HepG2 (cell line): ENCODE measurements at regions not wholly inside any gene's neighbourhood (a gene's known extent, or its start where the extent isn't known, plus 50 kb on each side); places are given as distances from the start of the nearest gene placed in this dataset.

Source experiments
- ATAC-seq: fragments of 200-7000 bp; cut with Tn5 transposase; 3 replicates; pipeline ENCODE4 v1.9.1; 2020; ENCODE audit warnings: mild to moderate bottlenecking, moderate library complexity
- BruUV-seq: library from RNA; stranded (reverse); fragments of 400-500 nt; replicated peaks from 2 replicates; lab custom pipeline; 2021; lab: Mats Ljungman, UMichigan
- CTCF ChIA-PET: fragments of 300-600 bp; formaldehyde crosslinking; extraction: SDS; loops from one replicate; lab custom pipeline; 2021; ENCODE audit warnings: low total read pairs, inconsistent platforms, low intra/inter-chr PET ratio; lab: Yijun Ruan, JAX
- POLR2A ChIA-PET: fragments of 350-600 bp; sonication (Branson Sonifier 250); formaldehyde crosslinking; loops from one replicate; lab custom pipeline; 2020; ENCODE audit warnings: antibody characterized with exemption, inconsistent platforms; lab: Yijun Ruan, JAX
- DNase-seq: peaks from one replicate; pipeline ENCODE4 v3.0.0-alpha.2; 2015; ENCODE audit warnings: low spot score
- FAIRE-seq: peaks from 3 replicates; lab custom pipeline; 2011; peaks lifted over from hg19 to GRCh38; lab: Jason Lieb, UNC
- H2AFZ ChIP-seq: one replicate; pipeline ENCODE4 v1.6.1; 2011; ENCODE audit warnings: low read length, inconsistent platforms
- H3K27ac ChIP-seq: fragments of 300-600 bp; 3 replicates; pipeline ENCODE4 v1.8.0; 2011; ENCODE audit warnings: mixed run types, mild to moderate bottlenecking, mixed read lengths, low read length, inconsistent platforms; ENCODE audit not compliant: insufficient read depth; ENCODE audit errors: extremely low read length
- H3K27me3 ChIP-seq, 2 experiments: fragments of 200-600 bp in 1 of 2; 2 replicates in 1 of 2; 3 replicates in 1 of 2; pipeline versions ENCODE4 v1.6.0 to v1.8.0; 2011; ENCODE audit warnings: low read length in 2 of 2, mild to moderate bottlenecking in 2 of 2, moderate library complexity in 2 of 2, inconsistent platforms in 1 of 2; ENCODE audit not compliant: insufficient read depth in 2 of 2, control insufficient read depth in 1 of 2
- H3K36me3 ChIP-seq, 2 experiments: fragments of 200-600 bp in 1 of 2; replicated peaks in 1 of 2; 2 replicates in 1 of 2; 3 replicates in 1 of 2; pipeline versions ENCODE4 v1.5.1 to v1.8.0; 2011; ENCODE audit warnings: low read length in 2 of 2, inconsistent platforms in 1 of 2; ENCODE audit not compliant: insufficient read depth in 2 of 2, control insufficient read depth in 1 of 2
- H3K4me1 ChIP-seq: 2 replicates; pipeline ENCODE4 v1.5.1; 2012; ENCODE audit warnings: low read length, inconsistent platforms; ENCODE audit not compliant: insufficient read depth
- H3K4me2 ChIP-seq: 2 replicates; pipeline ENCODE4 v1.6.0; 2011; ENCODE audit warnings: low read depth, low read length, inconsistent platforms
- H3K4me3 ChIP-seq, 3 experiments: fragments of 200-600 bp in 1 of 3; sonication (generic), shearing (Covaris generic) in 1 of 3; replicated peaks in 1 of 3; 2 replicates each; pipeline ENCODE4 v1.5.1; 2011 to 2016; ENCODE audit warnings: low read length in 3 of 3, inconsistent platforms in 2 of 3, low read depth in 2 of 3, mild to moderate bottlenecking in 2 of 3, control low read depth in 1 of 3, mixed read lengths in 1 of 3; ENCODE audit not compliant: insufficient read depth in 1 of 3
- H3K79me2 ChIP-seq: one replicate; pipeline ENCODE4 v1.6.1; 2011; ENCODE audit warnings: low read length, inconsistent platforms; ENCODE audit not compliant: insufficient read depth
- H3K9ac ChIP-seq: 2 replicates; pipeline ENCODE4 v1.6.0; 2011; ENCODE audit warnings: mild to moderate bottlenecking, low read depth, low read length, inconsistent platforms; ENCODE audit not compliant: insufficient read depth
- H3K9me3 ChIP-seq: 2 replicates; pipeline ENCODE4 v1.5.1; 2012; ENCODE audit warnings: mild to moderate bottlenecking, low read length
- H4K20me1 ChIP-seq: 2 replicates; pipeline ENCODE4 v1.6.0; 2011; ENCODE audit warnings: inconsistent platforms, mild to moderate bottlenecking, low read length, moderate library complexity; ENCODE audit not compliant: insufficient read depth
- CEBPB ChIP-seq: IDR thresholded peaks from 2 replicates; pipeline ENCODE4 v1.6.1; 2011; ENCODE audit warnings: low read depth, low read length, improper control_type of control experiment, borderline replicate concordance
- FOXA1 ChIP-seq, 2 experiments: fragments of 450-650 bp in 1 of 2; sonication (generic) in 1 of 2; formaldehyde crosslinking in 1 of 2; IDR thresholded peaks; 2 replicates each; pipeline versions ENCODE4 v1.4.0 to v1.6.1; 2016 to 2020; ENCODE audit warnings: missing genetic modification reagents in 1 of 2
- FOXA3 ChIP-seq: IDR thresholded peaks from 2 replicates; pipeline ENCODE4 v1.6.1; 2016; ENCODE audit warnings: missing genetic modification reagents, missing compliant biosample characterization
- FOXP1 ChIP-seq, 2 experiments: fragments of 450-650 bp in 1 of 2; IDR thresholded peaks; 2 replicates each; pipeline ENCODE4 v1.6.1; 2017 to 2018; ENCODE audit warnings: antibody characterized with exemption in 1 of 2
- GATAD2A ChIP-seq: IDR thresholded peaks from 2 replicates; pipeline ENCODE4 v1.6.1; 2016
- HMG20A ChIP-seq: IDR thresholded peaks from 2 replicates; pipeline ENCODE4 v1.6.1; 2016; ENCODE audit warnings: borderline replicate concordance
- HMGA1 ChIP-seq: sonication (generic); formaldehyde crosslinking; conservative IDR thresholded peaks from 2 replicates; pipeline ENCODE4 v1.4.0; 2020; ENCODE audit warnings: missing genetic modification reagents
- HNF4A ChIP-seq: sonication (generic); formaldehyde crosslinking; IDR thresholded peaks from 2 replicates; pipeline ENCODE4 v1.4.0; 2020; ENCODE audit warnings: missing genetic modification reagents
- KLF6 ChIP-seq: IDR thresholded peaks from 2 replicates; pipeline ENCODE4 v1.8.0; 2016; ENCODE audit warnings: missing biosample characterization, missing genetic modification reagents
- KLF9 ChIP-seq: IDR thresholded peaks from 2 replicates; pipeline ENCODE4 v1.6.1; 2016; ENCODE audit warnings: low read depth
- NFIB ChIP-seq: sonication (generic); formaldehyde crosslinking; IDR thresholded peaks from 2 replicates; pipeline ENCODE4 v1.9.0; 2021; ENCODE audit warnings: missing genetic modification reagents, mild to moderate bottlenecking, borderline replicate concordance
- PHF20 ChIP-seq: sonication (generic); formaldehyde crosslinking; IDR thresholded peaks from 2 replicates; pipeline ENCODE4 v1.5.0; 2020; ENCODE audit warnings: mild to moderate bottlenecking, missing genetic modification reagents
- SMARCE1 ChIP-seq: fragments of 450-650 bp; IDR thresholded peaks from 2 replicates; pipeline ENCODE4 v1.6.1; 2017; ENCODE audit warnings: borderline replicate concordance
- TP53 ChIP-seq: sonication (generic); formaldehyde crosslinking; conservative IDR thresholded peaks from 2 replicates; pipeline ENCODE4 v1.4.0; 2020; ENCODE audit warnings: missing genetic modification reagents
- U2AF2 ChIP-seq: fragments of 200-400 bp; formaldehyde crosslinking; IDR thresholded peaks from 2 replicates; pipeline ENCODE4 v1.6.1; 2017; ENCODE audit warnings: low read depth, mild to moderate bottlenecking, low read length
- ZKSCAN5 ChIP-seq: sonication (generic); formaldehyde crosslinking; IDR thresholded peaks from 2 replicates; pipeline ENCODE4 v1.5.1; 2020; ENCODE audit warnings: mild to moderate bottlenecking, missing genetic modification reagents
- ZNF431 ChIP-seq: sonication (generic); formaldehyde crosslinking; IDR thresholded peaks from 2 replicates; pipeline ENCODE4 v1.9.0; 2022; ENCODE audit warnings: missing genetic modification reagents, low read depth, mild to moderate bottlenecking, borderline replicate concordance
- WGBS: methylation state at CpG from one replicate; pipeline ENCODE4 v1.1.6; 2017; ENCODE audit warnings: low lambda C conversion rate; 5-methylcytosine and 5-hydroxymethylcytosine counted together
- in situ Hi-C: cut with HindIII; loops from 2 replicates; pipeline ENCODE4 v1.10.0; 2017; ENCODE audit warnings: low pct_unique_long_range_greater_than_20kb; ENCODE audit not compliant: extremely low pct_ligation_motif_present
- intact Hi-C: fragments of 100-400 bp; cut with micrococcal nuclease; formaldehyde crosslinking; loops from one replicate; pipeline ENCODE4 v1.10.0; 2022; ENCODE audit not compliant: unreplicated experiment
- TF ChIP-seq, protein P1 (sequence below): sonication (generic); formaldehyde crosslinking; IDR thresholded peaks from 2 replicates; pipeline ENCODE4 v1.8.0; 2022; ENCODE audit warnings: mild to moderate bottlenecking, missing genetic modification reagents; ENCODE audit not compliant: insufficient replicate concordance

DNA sequence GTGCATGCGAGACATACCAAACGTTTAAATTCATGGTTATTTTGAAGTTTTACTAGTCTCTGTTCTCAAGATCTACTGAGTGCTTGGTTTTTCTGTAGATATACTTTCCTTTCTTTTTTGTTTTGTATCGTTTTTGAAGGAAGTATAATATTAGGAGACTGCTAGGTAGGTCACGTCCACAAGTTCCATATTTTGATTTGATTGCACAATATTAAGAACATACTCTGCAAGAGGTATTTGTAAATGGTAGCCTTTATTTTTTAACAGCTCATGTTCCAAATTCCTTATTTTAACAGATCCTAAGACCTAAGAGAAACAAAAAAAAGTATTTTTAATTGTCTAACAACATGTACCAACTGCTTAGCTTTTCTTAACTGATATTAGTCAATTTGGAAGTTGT is 156.7 kb downstream of the SERPINI1 start:
- in situ Hi-C loops: no loop called here
- Histone ChIP-seq H3K9ac (no peak overlapping the region), H3K4me1 (peaks cover 2% of the 10 kb centered on the region), H3K27me3 (no peaks in the 10 kb centered on the region), H3K4me3 (no peak overlapping the region), H3K27ac (no peak overlapping the region), H3K36me3 (no peaks in the 10 kb centered on the region), H3K9me3 (no peaks in the 10 kb centered on the region), H4K20me1 (no peaks in the 10 kb centered on the region), H3K4me2 (no peak overlapping the region), H2AFZ (no peak overlapping the region), H3K79me2 (no peaks in the 10 kb centered on the region)
- FAIRE-seq (no peak), ATAC-seq (no peak), DNase-seq (no peak)
- intact Hi-C loops: no loop called here
- CTCF ChIA-PET: no interaction called here
- no TSS peak for BruUV-seq
- POLR2A ChIA-PET: no interaction called here
- TF ChIP-seq CEBPB (peak; percentile 70), KLF6 (CRISPR knock-in tag) (no peak)
- TF ChIP-seq, all 625 proteins: peak for 1
- WGBS: 31% methylated on average over 4 of the region's 4 CpGs

DNA sequence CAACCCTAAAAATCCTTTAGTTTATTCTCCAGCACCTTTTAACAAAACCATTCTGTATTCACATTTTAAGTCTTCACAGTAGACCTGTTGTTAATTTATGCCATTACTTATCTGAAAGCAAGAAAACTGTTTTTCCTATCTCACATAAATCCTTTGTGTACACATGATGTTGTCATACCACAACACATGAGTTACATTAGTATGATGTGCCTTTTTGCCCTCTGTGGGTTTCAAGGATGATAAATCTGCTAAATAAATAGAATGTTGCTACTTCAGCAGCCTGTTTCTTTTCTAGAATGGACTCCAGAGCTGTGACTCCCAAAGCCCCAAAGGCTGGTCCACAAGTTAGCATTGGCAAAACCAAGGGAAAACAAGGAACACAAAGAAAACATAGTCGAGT is 151.6 kb downstream of the SERPINI1 start:
- Histone ChIP-seq H3K9me3 (no peaks in the 10 kb centered on the region), H3K9ac (no peak overlapping the region), H3K4me1 (peaks cover 12% of the 10 kb centered on the region), H3K4me2 (peak overlapping the region; percentile 6; the same call in 1 of the 2 replicates), H3K36me3 (no peaks in the 10 kb centered on the region), H3K4me3 (no peak overlapping the region), H4K20me1 (no peaks in the 10 kb centered on the region), H2AFZ (peak overlapping the region; percentile 3), H3K27me3 (no peaks in the 10 kb centered on the region; a peak in 1 of 5 replicates), H3K79me2 (no peaks in the 10 kb centered on the region), H3K27ac (no peak overlapping the region)
- in situ Hi-C loops: no loop called here
- ChIA-PET POLR2A (no interaction called here), CTCF (no interaction called here)
- ATAC-seq (no peak), DNase-seq (peak; percentile 23), FAIRE-seq (no peak)
- intact Hi-C loops: no loop called here
- 0% methylated on average over 1 of the region's 1 CpG for WGBS
- BruUV-seq: no TSS peak
- TF ChIP-seq FOXP1 (IDR thresholded peaks at IDR 0.05): no peak
- TF ChIP-seq FOXP1 (CRISPR knock-in tag; IDR thresholded peaks at IDR 0.05): peak; percentile 54
- no peak for TF ChIP-seq NFIB (CRISPR knock-in tag)
- TF ChIP-seq HMG20A (CRISPR knock-in tag): no peak
- TF ChIP-seq KLF9: no peak
- no peak for TF ChIP-seq ZNF431
- TF ChIP-seq ZKSCAN5 (CRISPR knock-in tag): no peak
- no peak for TF ChIP-seq FOXA1 (IDR thresholded peaks at IDR 0.05)
- TF ChIP-seq FOXA1 (CRISPR knock-in tag; IDR thresholded peaks at IDR 0.05): peak; percentile 65
- no peak for TF ChIP-seq HNF4A (CRISPR knock-in tag)
- no peak for TF ChIP-seq TP53 (CRISPR knock-in tag)
- TF ChIP-seq SMARCE1: no peak
- TF ChIP-seq HMGA1 (CRISPR knock-in tag): no peak
- TF ChIP-seq PHF20 (CRISPR knock-in tag): no peak
- TF ChIP-seq, protein P1, sequence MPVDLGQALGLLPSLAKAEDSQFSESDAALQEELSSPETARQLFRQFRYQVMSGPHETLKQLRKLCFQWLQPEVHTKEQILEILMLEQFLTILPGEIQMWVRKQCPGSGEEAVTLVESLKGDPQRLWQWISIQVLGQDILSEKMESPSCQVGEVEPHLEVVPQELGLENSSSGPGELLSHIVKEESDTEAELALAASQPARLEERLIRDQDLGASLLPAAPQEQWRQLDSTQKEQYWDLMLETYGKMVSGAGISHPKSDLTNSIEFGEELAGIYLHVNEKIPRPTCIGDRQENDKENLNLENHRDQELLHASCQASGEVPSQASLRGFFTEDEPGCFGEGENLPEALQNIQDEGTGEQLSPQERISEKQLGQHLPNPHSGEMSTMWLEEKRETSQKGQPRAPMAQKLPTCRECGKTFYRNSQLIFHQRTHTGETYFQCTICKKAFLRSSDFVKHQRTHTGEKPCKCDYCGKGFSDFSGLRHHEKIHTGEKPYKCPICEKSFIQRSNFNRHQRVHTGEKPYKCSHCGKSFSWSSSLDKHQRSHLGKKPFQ: no peak
- peak; percentile 71; the same call in 1 of the 2 replicates for TF ChIP-seq FOXA3 (CRISPR knock-in tag)
- TF ChIP-seq U2AF2: no peak
- 0 out of 2 replicates have a peak, but pooled peaks have one; percentile 39 for TF ChIP-seq GATAD2A (CRISPR knock-in tag)
